CD4-positive, alpha-beta T cell treated with Interleukin-4 for 1 hour (primary cell): ENCODE measurements at regions not wholly inside any gene's neighbourhood (a gene's known extent, or its start where the extent isn't known, plus 50 kb on each side); places are given as distances from the start of the nearest gene placed in this dataset.
"Not testable (repeated sequence)": the region's sequence is repeated elsewhere in the genome, so short reads cannot be mapped to it uniquely, and the experiment has no call there.

ENCODE experiments used
- DNase-seq, 2 donors: peaks; one replicate each; pipeline ENCODE4 v3.0.0-alpha.2; 2020 to 2022

- no peak for DNase-seq
Measured at GRCh38 chr13:52929846-52930245, 81.4 kb upstream of the PCDH8 start.

GRCh38 chr13:52926971-52927370, 78.5 kb upstream of the PCDH8 start:
- no peak for DNase-seq

- DNase-seq, result no peak
Measured at GRCh38 chr13:52925775-52926285, 77.4 kb upstream of the PCDH8 start.

- DNase-seq, result no peak
Measured at GRCh38 chr13:52925251-52925650, 76.8 kb upstream of the PCDH8 start.

- no peak for DNase-seq
Measured at GRCh38 chr13:52924289-52925148, 76.1 kb upstream of the PCDH8 start.

- no peak for DNase-seq
Measured at GRCh38 chr13:52922961-52923360, 74.5 kb upstream of the PCDH8 start.

GRCh38 chr13:52921194-52921593, 72.8 kb upstream of the PCDH8 start:
- DNase-seq, result peak; percentile 8 to 36

GRCh38 chr13:52916486-52916990, 68.1 kb upstream of the PCDH8 start:
- DNase-seq, result no peak

- no peak for DNase-seq
Measured at GRCh38 chr13:52911340-52911739, 62.9 kb upstream of the PCDH8 start.

GRCh38 chr13:52910318-52910717, 61.9 kb upstream of the PCDH8 start:
- not testable (repeated sequence) for DNase-seq

GRCh38 chr13:52906122-52906903, 57.9 kb upstream of the PCDH8 start:
- no peak for DNase-seq

- DNase-seq, result no peak
Measured at GRCh38 chr13:52905701-52906100, 57.3 kb upstream of the PCDH8 start.

GRCh38 chr13:52903320-52903719, 54.9 kb upstream of the PCDH8 start:
- DNase-seq, result no peak

GRCh38 chr13:52899206-52899605, 50.8 kb upstream of the PCDH8 start:
- DNase-seq, result no peak
